SK-N-SH treated with all-trans-retinoic acid at 6 μM for 48 hours (cell line): ENCODE measurements at regions not wholly inside any gene's neighbourhood (a gene's known extent, or its start where the extent isn't known, plus 50 kb on each side); places are given as distances from the start of the nearest gene placed in this dataset.

Experiments
- ARNTL ChIP-seq: fragments of 450-650 bp; formaldehyde crosslinking; IDR thresholded peaks from 2 replicates; pipeline ENCODE4 v1.5.0; 2020; ENCODE audit warnings: low read depth, mild to moderate bottlenecking, moderate library complexity, borderline replicate concordance
- BACH2 ChIP-seq: fragments of 250-450 bp; sonication (Bioruptor Pico); IDR thresholded peaks from 2 replicates; pipeline ENCODE4 v1.9.0; 2021; ENCODE audit warnings: mild to moderate bottlenecking, borderline replicate concordance
- ESRRG ChIP-seq: fragments of 250-450 bp; sonication (Bioruptor Pico); IDR thresholded peaks from 2 replicates; pipeline ENCODE4 v1.6.1; 2021; ENCODE audit warnings: mild to moderate bottlenecking
- PPARA ChIP-seq: fragments of 250-450 bp; sonication (Bioruptor Pico); IDR thresholded peaks from 2 replicates; pipeline ENCODE4 v1.5.0; 2020; ENCODE audit warnings: mild to moderate bottlenecking, borderline replicate concordance
- TCF4 ChIP-seq: fragments of 250-450 bp; sonication (Bioruptor Pico); IDR thresholded peaks from 2 replicates; pipeline ENCODE4 v1.8.0; 2021; ENCODE audit warnings: mild to moderate bottlenecking, moderate library complexity, borderline replicate concordance
- TF ChIP-seq, protein P1 (sequence below): fragments of 250-450 bp; sonication (Bioruptor Pico); IDR thresholded peaks from 2 replicates; pipeline ENCODE4 v1.5.1; 2021; ENCODE audit warnings: mild to moderate bottlenecking, moderate library complexity
- TF ChIP-seq, protein P2 (sequence below): fragments of 250-450 bp; sonication (Bioruptor Pico); IDR thresholded peaks from 2 replicates; pipeline ENCODE4 v1.5.1; 2020; ENCODE audit warnings: low read depth, mild to moderate bottlenecking, moderate library complexity
- TF ChIP-seq, protein P3 (sequence below): fragments of 250-450 bp; sonication (Bioruptor Pico); IDR thresholded peaks from 2 replicates; pipeline ENCODE4 v1.8.0; 2021; ENCODE audit warnings: low read depth, mild to moderate bottlenecking, moderate library complexity, borderline replicate concordance
- TF ChIP-seq, protein P4 (sequence below): fragments of 250-450 bp; sonication (Bioruptor Pico); IDR thresholded peaks from 2 replicates; pipeline ENCODE4 v1.8.0; 2020; ENCODE audit warnings: mild to moderate bottlenecking, moderate library complexity, borderline replicate concordance

DNA sequence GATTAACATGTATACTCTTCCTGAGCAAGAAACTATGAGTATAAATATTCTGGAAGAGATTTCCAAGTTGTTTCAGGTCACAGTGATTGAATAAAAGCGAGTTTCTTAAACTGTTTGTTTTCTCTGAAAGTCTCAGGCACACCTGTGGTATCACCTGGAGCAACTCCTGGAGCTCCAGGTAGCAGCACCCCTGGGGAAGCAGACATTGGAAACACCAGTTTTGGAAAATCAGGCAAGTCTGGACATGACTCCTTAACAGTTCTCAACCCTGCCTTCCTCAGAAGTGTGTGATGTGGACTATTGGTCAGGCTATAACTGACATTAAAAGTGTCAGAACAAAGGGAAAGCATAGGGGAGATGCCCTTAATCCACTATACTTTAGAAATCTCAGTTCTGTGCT, 217.6 kb upstream of the CNTN1 start:
- TF ChIP-seq, protein P1, sequence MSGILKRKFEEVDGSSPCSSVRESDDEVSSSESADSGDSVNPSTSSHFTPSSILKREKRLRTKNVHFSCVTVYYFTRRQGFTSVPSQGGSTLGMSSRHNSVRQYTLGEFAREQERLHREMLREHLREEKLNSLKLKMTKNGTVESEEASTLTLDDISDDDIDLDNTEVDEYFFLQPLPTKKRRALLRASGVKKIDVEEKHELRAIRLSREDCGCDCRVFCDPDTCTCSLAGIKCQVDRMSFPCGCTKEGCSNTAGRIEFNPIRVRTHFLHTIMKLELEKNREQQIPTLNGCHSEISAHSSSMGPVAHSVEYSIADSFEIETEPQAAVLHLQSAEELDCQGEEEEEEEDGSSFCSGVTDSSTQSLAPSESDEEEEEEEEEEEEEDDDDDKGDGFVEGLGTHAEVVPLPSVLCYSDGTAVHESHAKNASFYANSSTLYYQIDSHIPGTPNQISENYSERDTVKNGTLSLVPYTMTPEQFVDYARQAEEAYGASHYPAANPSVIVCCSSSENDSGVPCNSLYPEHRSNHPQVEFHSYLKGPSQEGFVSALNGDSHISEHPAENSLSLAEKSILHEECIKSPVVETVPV (CRISPR knock-in tag), result no peak
- TF ChIP-seq ARNTL (CRISPR knock-in tag) (no peak), PPARA (no peak), TCF4 (CRISPR knock-in tag) (no peak), BACH2 (no peak), ESRRG (CRISPR knock-in tag) (no peak)
- TF ChIP-seq, protein P2, sequence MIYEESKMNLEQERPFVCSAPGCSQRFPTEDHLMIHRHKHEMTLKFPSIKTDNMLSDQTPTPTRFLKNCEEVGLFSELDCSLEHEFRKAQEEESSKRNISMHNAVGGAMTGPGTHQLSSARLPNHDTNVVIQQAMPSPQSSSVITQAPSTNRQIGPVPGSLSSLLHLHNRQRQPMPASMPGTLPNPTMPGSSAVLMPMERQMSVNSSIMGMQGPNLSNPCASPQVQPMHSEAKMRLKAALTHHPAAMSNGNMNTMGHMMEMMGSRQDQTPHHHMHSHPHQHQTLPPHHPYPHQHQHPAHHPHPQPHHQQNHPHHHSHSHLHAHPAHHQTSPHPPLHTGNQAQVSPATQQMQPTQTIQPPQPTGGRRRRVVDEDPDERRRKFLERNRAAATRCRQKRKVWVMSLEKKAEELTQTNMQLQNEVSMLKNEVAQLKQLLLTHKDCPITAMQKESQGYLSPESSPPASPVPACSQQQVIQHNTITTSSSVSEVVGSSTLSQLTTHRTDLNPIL (CRISPR knock-in tag), result no peak
- TF ChIP-seq, protein P3, sequence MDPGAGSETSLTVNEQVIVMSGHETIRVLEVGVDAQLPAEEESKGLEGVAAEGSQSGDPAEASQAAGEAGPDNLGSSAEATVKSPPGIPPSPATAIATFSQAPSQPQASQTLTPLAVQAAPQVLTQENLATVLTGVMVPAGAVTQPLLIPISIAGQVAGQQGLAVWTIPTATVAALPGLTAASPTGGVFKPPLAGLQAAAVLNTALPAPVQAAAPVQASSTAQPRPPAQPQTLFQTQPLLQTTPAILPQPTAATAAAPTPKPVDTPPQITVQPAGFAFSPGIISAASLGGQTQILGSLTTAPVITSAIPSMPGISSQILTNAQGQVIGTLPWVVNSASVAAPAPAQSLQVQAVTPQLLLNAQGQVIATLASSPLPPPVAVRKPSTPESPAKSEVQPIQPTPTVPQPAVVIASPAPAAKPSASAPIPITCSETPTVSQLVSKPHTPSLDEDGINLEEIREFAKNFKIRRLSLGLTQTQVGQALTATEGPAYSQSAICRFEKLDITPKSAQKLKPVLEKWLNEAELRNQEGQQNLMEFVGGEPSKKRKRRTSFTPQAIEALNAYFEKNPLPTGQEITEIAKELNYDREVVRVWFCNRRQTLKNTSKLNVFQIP (CRISPR knock-in tag), result no peak
- TF ChIP-seq, protein P4, sequence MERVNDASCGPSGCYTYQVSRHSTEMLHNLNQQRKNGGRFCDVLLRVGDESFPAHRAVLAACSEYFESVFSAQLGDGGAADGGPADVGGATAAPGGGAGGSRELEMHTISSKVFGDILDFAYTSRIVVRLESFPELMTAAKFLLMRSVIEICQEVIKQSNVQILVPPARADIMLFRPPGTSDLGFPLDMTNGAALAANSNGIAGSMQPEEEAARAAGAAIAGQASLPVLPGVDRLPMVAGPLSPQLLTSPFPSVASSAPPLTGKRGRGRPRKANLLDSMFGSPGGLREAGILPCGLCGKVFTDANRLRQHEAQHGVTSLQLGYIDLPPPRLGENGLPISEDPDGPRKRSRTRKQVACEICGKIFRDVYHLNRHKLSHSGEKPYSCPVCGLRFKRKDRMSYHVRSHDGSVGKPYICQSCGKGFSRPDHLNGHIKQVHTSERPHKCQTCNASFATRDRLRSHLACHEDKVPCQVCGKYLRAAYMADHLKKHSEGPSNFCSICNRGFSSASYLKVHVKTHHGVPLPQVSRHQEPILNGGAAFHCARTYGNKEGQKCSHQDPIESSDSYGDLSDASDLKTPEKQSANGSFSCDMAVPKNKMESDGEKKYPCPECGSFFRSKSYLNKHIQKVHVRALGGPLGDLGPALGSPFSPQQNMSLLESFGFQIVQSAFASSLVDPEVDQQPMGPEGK (CRISPR knock-in tag), result no peak
